OCI-LY3 (cell line): ENCODE measurements at regions not wholly inside any gene's neighbourhood (a gene's known extent, or its start where the extent isn't known, plus 50 kb on each side); places are given as distances from the start of the nearest gene placed in this dataset.

Experiments used
- EZH2phosphoT487 ChIP-seq: fragments of 200-600 bp; shearing (Covaris generic); IDR thresholded peaks from 2 replicates; pipeline ENCODE4 v1.6.1; 2018; ENCODE audit warnings: antibody characterized with exemption, mixed run types, low read depth
- TF ChIP-seq, protein P1 (sequence below): fragments of 200-600, 300-600 bp; sonication (generic); IDR thresholded peaks from 2 replicates; pipeline ENCODE4 v1.5.1; 2014; ENCODE audit warnings: antibody characterized with exemption, low read length, low read depth

DNA sequence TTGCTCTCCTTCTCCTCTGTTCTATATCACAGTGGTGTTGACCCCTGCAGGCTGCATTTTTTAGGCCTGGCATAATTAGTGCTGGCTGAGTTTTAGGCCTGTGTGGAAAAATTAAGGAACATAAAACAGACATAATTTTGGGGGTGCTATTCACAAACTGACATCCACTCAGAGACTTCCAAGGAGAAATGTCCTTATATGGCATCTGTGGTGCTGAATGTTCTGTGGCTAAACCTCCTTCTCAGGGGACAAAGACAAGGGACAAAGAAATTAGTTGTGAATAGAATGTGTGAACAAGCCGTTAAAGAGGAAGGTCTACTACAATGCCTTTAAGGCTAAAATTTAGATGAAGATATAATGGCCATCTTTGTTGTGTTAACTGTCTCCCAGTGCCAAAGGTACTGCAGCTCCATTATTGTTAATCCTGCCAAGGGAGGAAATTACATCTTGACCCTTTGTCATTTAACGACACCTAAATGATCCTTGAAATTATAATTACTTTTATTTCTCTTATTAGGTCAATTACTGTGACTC lies 870.0 kb upstream of the CHAC2 start:
- TF ChIP-seq, protein P1, sequence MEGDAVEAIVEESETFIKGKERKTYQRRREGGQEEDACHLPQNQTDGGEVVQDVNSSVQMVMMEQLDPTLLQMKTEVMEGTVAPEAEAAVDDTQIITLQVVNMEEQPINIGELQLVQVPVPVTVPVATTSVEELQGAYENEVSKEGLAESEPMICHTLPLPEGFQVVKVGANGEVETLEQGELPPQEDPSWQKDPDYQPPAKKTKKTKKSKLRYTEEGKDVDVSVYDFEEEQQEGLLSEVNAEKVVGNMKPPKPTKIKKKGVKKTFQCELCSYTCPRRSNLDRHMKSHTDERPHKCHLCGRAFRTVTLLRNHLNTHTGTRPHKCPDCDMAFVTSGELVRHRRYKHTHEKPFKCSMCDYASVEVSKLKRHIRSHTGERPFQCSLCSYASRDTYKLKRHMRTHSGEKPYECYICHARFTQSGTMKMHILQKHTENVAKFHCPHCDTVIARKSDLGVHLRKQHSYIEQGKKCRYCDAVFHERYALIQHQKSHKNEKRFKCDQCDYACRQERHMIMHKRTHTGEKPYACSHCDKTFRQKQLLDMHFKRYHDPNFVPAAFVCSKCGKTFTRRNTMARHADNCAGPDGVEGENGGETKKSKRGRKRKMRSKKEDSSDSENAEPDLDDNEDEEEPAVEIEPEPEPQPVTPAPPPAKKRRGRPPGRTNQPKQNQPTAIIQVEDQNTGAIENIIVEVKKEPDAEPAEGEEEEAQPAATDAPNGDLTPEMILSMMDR = no peak
- no peak for TF ChIP-seq EZH2phosphoT487
